Testis (tissue), 2 donors: ENCODE measurements at regions not wholly inside any gene's neighbourhood (a gene's known extent, or its start where the extent isn't known, plus 50 kb on each side); places are given as distances from the start of the nearest gene placed in this dataset.

Experiments
- POLR2A ChIP-seq: fragments of 450-650 bp; IDR thresholded peaks from one replicate; pipeline ENCODE4 v1.6.1; 2017; ENCODE audit warnings: antibody characterized with exemption, mild to moderate bottlenecking, moderate library complexity
- TF ChIP-seq, protein P1 (sequence below), 3 experiments: fragments of 450-650 bp in 2 of 3; fragments of 200-600 bp in 1 of 3; sonication (generic) in 1 of 3; IDR thresholded peaks; one replicate each; pipeline ENCODE4 v1.5.1; 2016 to 2019; ENCODE audit warnings: antibody characterized with exemption in 3 of 3, mild to moderate bottlenecking in 2 of 3, moderate library complexity in 1 of 3

DNA sequence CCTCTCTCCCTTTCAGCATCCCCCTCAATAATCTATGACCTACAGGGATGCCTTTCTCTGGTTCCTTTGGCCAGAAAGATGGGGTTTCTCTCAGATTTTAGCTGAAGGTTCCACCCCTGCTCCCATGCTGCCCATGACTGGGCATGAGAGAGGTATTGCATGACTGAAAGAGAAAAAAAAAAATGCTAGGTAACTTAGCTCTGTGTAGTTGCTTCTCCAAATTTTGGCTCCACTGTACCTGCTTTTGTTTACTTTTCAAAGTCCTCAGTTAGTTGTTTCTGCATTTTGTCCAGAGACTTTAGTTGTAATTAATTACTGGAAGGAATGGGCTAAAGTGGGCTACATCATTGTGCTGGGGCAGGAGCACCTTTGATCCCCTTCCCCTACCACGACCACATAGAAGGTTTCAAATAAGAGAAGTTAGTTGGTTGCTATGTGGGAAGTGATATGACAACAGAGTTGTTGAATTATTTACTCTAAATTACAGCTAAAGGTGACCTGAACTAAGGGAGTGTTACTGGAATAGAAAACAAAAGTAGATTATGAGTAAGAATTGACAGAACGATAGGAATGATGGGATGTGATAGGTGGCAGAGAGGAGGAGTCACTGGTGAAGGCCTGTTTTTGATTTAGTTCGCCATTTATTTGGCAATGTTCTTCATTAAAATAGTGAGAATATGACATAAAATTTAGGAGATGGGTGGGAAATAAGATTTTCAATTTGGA lies 605.4 kb upstream of the NR2F2 start:
- TF ChIP-seq, protein P1, sequence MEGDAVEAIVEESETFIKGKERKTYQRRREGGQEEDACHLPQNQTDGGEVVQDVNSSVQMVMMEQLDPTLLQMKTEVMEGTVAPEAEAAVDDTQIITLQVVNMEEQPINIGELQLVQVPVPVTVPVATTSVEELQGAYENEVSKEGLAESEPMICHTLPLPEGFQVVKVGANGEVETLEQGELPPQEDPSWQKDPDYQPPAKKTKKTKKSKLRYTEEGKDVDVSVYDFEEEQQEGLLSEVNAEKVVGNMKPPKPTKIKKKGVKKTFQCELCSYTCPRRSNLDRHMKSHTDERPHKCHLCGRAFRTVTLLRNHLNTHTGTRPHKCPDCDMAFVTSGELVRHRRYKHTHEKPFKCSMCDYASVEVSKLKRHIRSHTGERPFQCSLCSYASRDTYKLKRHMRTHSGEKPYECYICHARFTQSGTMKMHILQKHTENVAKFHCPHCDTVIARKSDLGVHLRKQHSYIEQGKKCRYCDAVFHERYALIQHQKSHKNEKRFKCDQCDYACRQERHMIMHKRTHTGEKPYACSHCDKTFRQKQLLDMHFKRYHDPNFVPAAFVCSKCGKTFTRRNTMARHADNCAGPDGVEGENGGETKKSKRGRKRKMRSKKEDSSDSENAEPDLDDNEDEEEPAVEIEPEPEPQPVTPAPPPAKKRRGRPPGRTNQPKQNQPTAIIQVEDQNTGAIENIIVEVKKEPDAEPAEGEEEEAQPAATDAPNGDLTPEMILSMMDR (IDR thresholded peaks at IDR 0.05) = no peak
- no peak for TF ChIP-seq POLR2A
